Right lobe of liver (tissue), 4 donors: ENCODE measurements at regions not wholly inside any gene's neighbourhood (a gene's known extent, or its start where the extent isn't known, plus 50 kb on each side); places are given as distances from the start of the nearest gene placed in this dataset.

Experiments used
- POLR2A ChIP-seq: fragments of 450-650 bp; IDR thresholded peaks from one replicate; pipeline ENCODE4 v1.6.1; 2017; ENCODE audit warnings: antibody characterized with exemption, mild to moderate bottlenecking
- TF ChIP-seq, protein P1 (sequence below), 4 donors: fragments of 200-600 bp in 3 of 4; fragments of 450-650 bp in 1 of 4; IDR thresholded peaks; one replicate each; pipeline versions ENCODE4 v1.5.1 to v1.8.0; 2016 to 2022; ENCODE audit warnings: antibody characterized with exemption in 4 of 4, mild to moderate bottlenecking in 2 of 4
- donor health status: DM: no; HTN: no; CAD: no.
- donor health status: DM: no; HTN: no; CAD: no.
- donor health status: DM: no; HTN: yes; CAD: no.

DNA sequence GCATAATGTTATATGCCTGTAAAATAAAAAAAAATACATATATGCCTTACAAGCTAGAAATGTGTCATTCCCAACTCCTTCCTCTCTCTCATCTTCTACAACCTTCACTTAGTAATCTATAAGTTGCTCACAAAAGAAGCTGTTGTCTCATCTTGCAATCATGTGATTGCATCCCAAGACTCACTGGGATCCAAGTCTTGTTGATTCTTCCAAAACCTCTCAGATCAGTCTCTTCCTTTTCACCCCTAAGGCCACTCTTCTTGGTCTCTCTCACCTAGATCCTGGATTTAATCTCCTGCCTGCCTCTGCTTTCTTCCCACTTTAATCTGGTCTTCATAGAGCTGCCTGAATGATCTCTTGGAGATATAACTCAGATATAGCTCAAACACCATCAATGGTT, 261.1 kb upstream of the NR4A3 start:
- TF ChIP-seq, protein P1, sequence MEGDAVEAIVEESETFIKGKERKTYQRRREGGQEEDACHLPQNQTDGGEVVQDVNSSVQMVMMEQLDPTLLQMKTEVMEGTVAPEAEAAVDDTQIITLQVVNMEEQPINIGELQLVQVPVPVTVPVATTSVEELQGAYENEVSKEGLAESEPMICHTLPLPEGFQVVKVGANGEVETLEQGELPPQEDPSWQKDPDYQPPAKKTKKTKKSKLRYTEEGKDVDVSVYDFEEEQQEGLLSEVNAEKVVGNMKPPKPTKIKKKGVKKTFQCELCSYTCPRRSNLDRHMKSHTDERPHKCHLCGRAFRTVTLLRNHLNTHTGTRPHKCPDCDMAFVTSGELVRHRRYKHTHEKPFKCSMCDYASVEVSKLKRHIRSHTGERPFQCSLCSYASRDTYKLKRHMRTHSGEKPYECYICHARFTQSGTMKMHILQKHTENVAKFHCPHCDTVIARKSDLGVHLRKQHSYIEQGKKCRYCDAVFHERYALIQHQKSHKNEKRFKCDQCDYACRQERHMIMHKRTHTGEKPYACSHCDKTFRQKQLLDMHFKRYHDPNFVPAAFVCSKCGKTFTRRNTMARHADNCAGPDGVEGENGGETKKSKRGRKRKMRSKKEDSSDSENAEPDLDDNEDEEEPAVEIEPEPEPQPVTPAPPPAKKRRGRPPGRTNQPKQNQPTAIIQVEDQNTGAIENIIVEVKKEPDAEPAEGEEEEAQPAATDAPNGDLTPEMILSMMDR (IDR thresholded peaks at IDR 0.05): no peak
- no peak for TF ChIP-seq POLR2A
